Smooth muscle cell of the brain vasculature (primary cell): ENCODE measurements at regions not wholly inside any gene's neighbourhood (a gene's known extent, or its start where the extent isn't known, plus 50 kb on each side); places are given as distances from the start of the nearest gene placed in this dataset.

Experiments used
- DNase-seq: peaks from one replicate; pipeline ENCODE4 v3.0.0-alpha.2; 2012; ENCODE audit warnings: low read depth, low spot score

GRCh38 chr6:23282252-23283021 is 713.1 kb downstream of the HDGFL1 start:
- DNase-seq = no peak

GRCh38 chr6:23293653-23294052 is 724.3 kb downstream of the HDGFL1 start:
- DNase-seq = no peak

GRCh38 chr6:23301556-23301955 is 732.2 kb downstream of the HDGFL1 start:
- DNase-seq = no peak

- DNase-seq = no peak
Observed at GRCh38 chr6:23302514-23302913, 733.1 kb downstream of the HDGFL1 start.

GRCh38 chr6:23305325-23305943 is 736.1 kb downstream of the HDGFL1 start:
- no peak for DNase-seq

GRCh38 chr6:23306251-23306950 is 737.0 kb downstream of the HDGFL1 start:
- DNase-seq = no peak

- DNase-seq = no peak
Observed at GRCh38 chr6:23307516-23307915, 738.1 kb downstream of the HDGFL1 start.

- DNase-seq = no peak
Observed at GRCh38 chr6:23308166-23308565, 738.8 kb downstream of the HDGFL1 start.

GRCh38 chr6:23311211-23311610 is 741.8 kb downstream of the HDGFL1 start:
- DNase-seq = no peak

GRCh38 chr6:23316131-23316530 is 746.8 kb downstream of the HDGFL1 start:
- no peak for DNase-seq

GRCh38 chr6:23316931-23317330 is 747.6 kb downstream of the HDGFL1 start:
- DNase-seq = no peak

- no peak for DNase-seq
Observed at GRCh38 chr6:23319582-23319981, 750.2 kb downstream of the HDGFL1 start.

GRCh38 chr6:23320471-23321015 is 751.2 kb downstream of the HDGFL1 start:
- DNase-seq = no peak

GRCh38 chr6:23323897-23324296 is 754.5 kb downstream of the HDGFL1 start:
- DNase-seq = no peak

GRCh38 chr6:23325065-23325464 is 755.7 kb downstream of the HDGFL1 start:
- DNase-seq = no peak

- no peak for DNase-seq
Observed at GRCh38 chr6:23327621-23328020, 758.3 kb downstream of the HDGFL1 start.

- no peak for DNase-seq
Observed at GRCh38 chr6:23329086-23329485, 759.7 kb downstream of the HDGFL1 start.

- no peak for DNase-seq
Observed at GRCh38 chr6:23330632-23331031, 761.3 kb downstream of the HDGFL1 start.

GRCh38 chr6:23334360-23334759 is 765.0 kb downstream of the HDGFL1 start:
- DNase-seq = no peak

GRCh38 chr6:23335894-23336293 is 766.5 kb downstream of the HDGFL1 start:
- DNase-seq = no peak

GRCh38 chr6:23339268-23339667 is 769.9 kb downstream of the HDGFL1 start:
- DNase-seq = no peak

- DNase-seq = no peak
Observed at GRCh38 chr6:23340271-23340670, 770.9 kb downstream of the HDGFL1 start.
